Caco-2 (cell line): ENCODE measurements at regions not wholly inside any gene's neighbourhood (a gene's known extent, or its start where the extent isn't known, plus 50 kb on each side); places are given as distances from the start of the nearest gene placed in this dataset.

ENCODE experiments used
- BruUV-seq: library from RNA; stranded (reverse); fragments of 400-500 nt; replicated peaks from 2 replicates; lab custom pipeline; 2021; lab: Mats Ljungman, UMichigan
- CTCF ChIA-PET: fragments of 300-600 bp; sonication (Branson Sonifier 250); formaldehyde crosslinking; loops from one replicate; lab custom pipeline; 2022; ENCODE audit warnings: antibody characterized with exemption; lab: Charles Lee
- POLR2A ChIA-PET: fragments of 300-600 bp; sonication (Branson Sonifier 250); formaldehyde crosslinking; loops from one replicate; lab custom pipeline; 2022; ENCODE audit warnings: antibody characterized with exemption; lab: Charles Lee
- DNase-seq, 2 experiments: peaks; one replicate each; pipeline versions ENCODE4 v3.0.0 to v3.0.0-alpha.2; 2020 to 2022
- H3K27me3 ChIP-seq: replicated peaks from 2 replicates; pipeline ENCODE4 v1.6.0; 2011; ENCODE audit warnings: low read length; ENCODE audit not compliant: control insufficient read depth, insufficient read depth
- H3K36me3 ChIP-seq: 2 replicates; pipeline ENCODE4 v1.5.1; 2011; ENCODE audit warnings: low read length; ENCODE audit not compliant: control insufficient read depth, insufficient read depth
- H3K4me1 ChIP-seq: fragments of 250-450 bp; sonication (Bioruptor Pico); 2 replicates; pipeline ENCODE4 v1.5.1; 2020; ENCODE audit warnings: mild to moderate bottlenecking
- H3K4me3 ChIP-seq: 2 replicates; pipeline ENCODE4 v1.5.1; 2011; ENCODE audit warnings: low read depth, mild to moderate bottlenecking, control low read depth, low read length
- H3K9me3 ChIP-seq: fragments of 250-450 bp; sonication (Bioruptor Pico); 2 replicates; pipeline ENCODE4 v1.5.1; 2020; ENCODE audit warnings: mild to moderate bottlenecking, moderate library complexity
- H3K27ac Mint-ChIP-seq: one replicate; pipeline ENCODE4 v1.8.0; 2022; ENCODE audit warnings: mixed read lengths; ENCODE audit not compliant: unreplicated experiment
- H3K27me3 Mint-ChIP-seq: one replicate; pipeline ENCODE4 v1.8.0; 2022; ENCODE audit warnings: mixed read lengths; ENCODE audit not compliant: insufficient read depth, unreplicated experiment
- H3K36me3 Mint-ChIP-seq: one replicate; pipeline ENCODE4 v1.8.0; 2022; ENCODE audit warnings: mild to moderate bottlenecking, mixed read lengths; ENCODE audit not compliant: insufficient read depth, unreplicated experiment
- H3K4me1 Mint-ChIP-seq: one replicate; pipeline ENCODE4 v1.8.0; 2022; ENCODE audit warnings: low read depth, mixed read lengths; ENCODE audit not compliant: unreplicated experiment
- H3K4me3 Mint-ChIP-seq: one replicate; pipeline ENCODE4 v1.8.0; 2022; ENCODE audit warnings: mild to moderate bottlenecking, moderate library complexity, mixed read lengths; ENCODE audit not compliant: unreplicated experiment
- H3K9me3 Mint-ChIP-seq: one replicate; pipeline ENCODE4 v1.8.0; 2022; ENCODE audit warnings: mixed read lengths; ENCODE audit not compliant: unreplicated experiment
- intact Hi-C: fragments of 100-400 bp; cut with micrococcal nuclease; formaldehyde crosslinking; loops from one replicate; pipeline ENCODE4 v1.10.0; 2022; ENCODE audit not compliant: unreplicated experiment
- TF ChIP-seq, protein P1 (sequence below), 2 experiments: fragments of 200-600 bp in 1 of 2; IDR thresholded peaks; 1 replicate in 1 of 2; 2 replicates in 1 of 2; pipeline versions ENCODE4 v1.5.1 to v1.8.0; 2011 to 2022; ENCODE audit warnings: antibody characterized with exemption in 1 of 2, control low read depth in 1 of 2, inconsistent platforms in 1 of 2, low read depth in 1 of 2, low read length in 1 of 2, mild to moderate bottlenecking in 1 of 2, moderate library complexity in 1 of 2; ENCODE audit not compliant: insufficient read depth in 1 of 2, severe bottlenecking in 1 of 2, unreplicated experiment in 1 of 2

DNA sequence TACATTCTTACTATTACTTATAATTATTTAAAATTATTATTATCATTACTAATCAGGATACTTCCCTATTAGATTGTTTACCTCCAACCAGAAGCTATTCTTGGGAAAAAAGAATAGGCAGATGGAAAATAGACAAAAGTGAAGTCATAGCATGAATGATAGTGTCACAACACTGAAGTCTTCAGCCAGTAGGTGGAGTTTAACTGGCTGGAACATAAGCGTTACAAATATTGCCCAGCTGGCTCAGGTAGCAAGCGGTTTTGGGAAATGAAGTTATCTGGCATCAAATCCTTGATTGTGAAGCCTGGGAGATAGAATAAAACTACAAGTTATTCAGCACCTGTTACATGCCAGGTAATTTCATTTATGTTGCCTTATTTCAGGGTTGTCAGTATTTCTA is 762.9 kb downstream of the C12orf50 start:
- TF ChIP-seq, protein P1, sequence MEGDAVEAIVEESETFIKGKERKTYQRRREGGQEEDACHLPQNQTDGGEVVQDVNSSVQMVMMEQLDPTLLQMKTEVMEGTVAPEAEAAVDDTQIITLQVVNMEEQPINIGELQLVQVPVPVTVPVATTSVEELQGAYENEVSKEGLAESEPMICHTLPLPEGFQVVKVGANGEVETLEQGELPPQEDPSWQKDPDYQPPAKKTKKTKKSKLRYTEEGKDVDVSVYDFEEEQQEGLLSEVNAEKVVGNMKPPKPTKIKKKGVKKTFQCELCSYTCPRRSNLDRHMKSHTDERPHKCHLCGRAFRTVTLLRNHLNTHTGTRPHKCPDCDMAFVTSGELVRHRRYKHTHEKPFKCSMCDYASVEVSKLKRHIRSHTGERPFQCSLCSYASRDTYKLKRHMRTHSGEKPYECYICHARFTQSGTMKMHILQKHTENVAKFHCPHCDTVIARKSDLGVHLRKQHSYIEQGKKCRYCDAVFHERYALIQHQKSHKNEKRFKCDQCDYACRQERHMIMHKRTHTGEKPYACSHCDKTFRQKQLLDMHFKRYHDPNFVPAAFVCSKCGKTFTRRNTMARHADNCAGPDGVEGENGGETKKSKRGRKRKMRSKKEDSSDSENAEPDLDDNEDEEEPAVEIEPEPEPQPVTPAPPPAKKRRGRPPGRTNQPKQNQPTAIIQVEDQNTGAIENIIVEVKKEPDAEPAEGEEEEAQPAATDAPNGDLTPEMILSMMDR (IDR thresholded peaks at IDR 0.05; ENCODE audit: insufficient read depth in 1 of 2, low read depth in 1 of 2, low read length in 1 of 2, severe bottlenecking in 1 of 2, unreplicated experiment in 1 of 2): peak; percentile 40 to 53
- DNase-seq: peak in 1 of 2 experiments; percentile 21
- ChIA-PET CTCF (no interaction called here), POLR2A (no interaction called here)
- Histone ChIP-seq H3K4me3 (no peak overlapping the region), H3K27me3 (no peaks in the 10 kb centered on the region), H3K4me1 (no peaks in the 10 kb centered on the region), H3K36me3 (no peaks in the 10 kb centered on the region), H3K9me3 (no peaks in the 10 kb centered on the region)
- intact Hi-C loops: loop anchor here (2.0 kb wide), 2 partner anchors 400 to 582 kb away; no protein-coding TSS in a partner anchor
- Mint-ChIP-seq H3K27ac (no peak overlapping the region), H3K4me1 (no peaks in the 10 kb centered on the region), H3K27me3 (no peaks in the 10 kb centered on the region), H3K36me3 (no peaks in the 10 kb centered on the region), H3K4me3 (no peak overlapping the region), H3K9me3 (no peaks in the 10 kb centered on the region)
- no TSS peak for BruUV-seq

- H3K4me3 ChIP-seq: no peak overlapping the region
- no peaks in the 10 kb centered on the region for H3K9me3 ChIP-seq
- ChIA-PET CTCF (no interaction called here), POLR2A (no interaction called here)
- H3K27ac Mint-ChIP-seq: no peak overlapping the region
- no peaks in the 10 kb centered on the region for H3K27me3 ChIP-seq
- TF ChIP-seq, protein P1 (IDR thresholded peaks at IDR 0.05; ENCODE audit: insufficient read depth in 1 of 2, low read depth in 1 of 2, low read length in 1 of 2, severe bottlenecking in 1 of 2, unreplicated experiment in 1 of 2): no peak
- BruUV-seq: no TSS peak
- H3K9me3 Mint-ChIP-seq: no peaks in the 10 kb centered on the region
- DNase-seq: no peak
- no peaks in the 10 kb centered on the region for H3K36me3 Mint-ChIP-seq
- H3K27me3 Mint-ChIP-seq: no peaks in the 10 kb centered on the region
- H3K4me3 Mint-ChIP-seq: no peak overlapping the region
- intact Hi-C loops: no loop called here
- no peaks in the 10 kb centered on the region for H3K4me1 ChIP-seq
- H3K4me1 Mint-ChIP-seq: no peaks in the 10 kb centered on the region
- H3K36me3 ChIP-seq: no peaks in the 10 kb centered on the region
Observed at GRCh38 chr12:87259391-87259790, 769.8 kb downstream of the C12orf50 start.

DNA sequence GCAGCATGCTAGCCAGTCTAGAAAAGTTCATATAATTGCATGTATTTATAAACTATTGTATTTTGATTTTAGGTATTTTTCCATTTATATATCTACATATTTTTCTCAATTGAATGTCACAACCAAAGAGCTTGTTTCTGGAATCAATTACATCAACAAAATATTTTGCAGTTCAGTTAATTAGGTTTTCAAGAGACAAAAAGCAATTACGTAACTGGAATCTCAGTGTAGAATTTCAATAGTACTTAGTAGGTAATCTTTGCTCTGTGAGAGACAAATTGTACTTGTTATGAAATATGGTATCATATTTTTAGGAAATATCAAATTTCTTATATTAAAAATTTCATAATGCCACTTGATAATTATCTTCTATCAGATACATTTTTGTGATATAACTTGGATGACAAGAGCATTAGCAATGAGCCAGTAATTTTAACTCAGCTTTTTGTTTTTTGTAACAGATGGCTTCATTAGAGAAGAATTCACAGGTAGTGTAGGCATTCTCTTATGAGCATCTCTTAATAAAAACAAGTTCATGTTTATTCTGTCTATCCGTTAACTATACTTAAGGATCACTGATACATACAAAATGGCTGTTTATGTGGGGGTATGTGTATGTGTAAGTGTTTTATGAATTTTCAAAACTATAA is 774.7 kb downstream of the C12orf50 start:
- TF ChIP-seq, protein P1 (IDR thresholded peaks at IDR 0.05; ENCODE audit: insufficient read depth in 1 of 2, low read depth in 1 of 2, low read length in 1 of 2, severe bottlenecking in 1 of 2, unreplicated experiment in 1 of 2): no peak
- ChIA-PET CTCF (no interaction called here), POLR2A (no interaction called here)
- H3K4me3 Mint-ChIP-seq: no peak overlapping the region
- H3K27me3 ChIP-seq: no peaks in the 10 kb centered on the region
- no TSS peak for BruUV-seq
- H3K9me3 ChIP-seq: no peaks in the 10 kb centered on the region
- no peak for DNase-seq
- no peaks in the 10 kb centered on the region for H3K27me3 Mint-ChIP-seq
- H3K4me1 Mint-ChIP-seq: no peaks in the 10 kb centered on the region
- H3K9me3 Mint-ChIP-seq: peaks cover 11% of the 10 kb centered on the region
- H3K36me3 Mint-ChIP-seq: no peaks in the 10 kb centered on the region
- no peaks in the 10 kb centered on the region for H3K36me3 ChIP-seq
- no peaks in the 10 kb centered on the region for H3K4me1 ChIP-seq
- intact Hi-C loops: no loop called here
- H3K4me3 ChIP-seq: no peak overlapping the region
- H3K27ac Mint-ChIP-seq: no peak overlapping the region
